ENCODE measurements at regions not wholly inside any gene's neighbourhood (a gene's known extent, or its start where the extent isn't known, plus 50 kb on each side); places are given as distances from the start of the nearest gene placed in this dataset.

- no peak overlapping the region for H4K8ac ChIP-seq (ENCODE audit: low read depth in 2 of 2, low read length in 2 of 2)
- no peak overlapping the region for H3K4me2 ChIP-seq (ENCODE audit: low read depth, low read length)
- H3K36me3 ChIP-seq (ENCODE audit: control insufficient read depth, insufficient read depth, low read length): no peaks in the 10 kb centered on the region
- CTCF ChIA-PET: no interaction called here
- H4K20me1 ChIP-seq (ENCODE audit: insufficient read depth, low read length): no peaks in the 10 kb centered on the region
- no peak overlapping the region for H3K4ac ChIP-seq (ENCODE audit: low read depth, low read length)
- no peaks in the 10 kb centered on the region for H3K4me1 ChIP-seq (ENCODE audit: control insufficient read depth, insufficient read depth, low read length)
- in situ Hi-C loops (cut with MboI; ENCODE audit: low sequenced_read_pairs) (no loop called here), dilution Hi-C loops (cut with HindIII; ENCODE audit: low sequenced_read_pairs, unreplicated experiment) (no loop called here), intact Hi-C loops (cut with micrococcal nuclease) (no loop called here)
- H3K9ac ChIP-seq (ENCODE audit: low read depth, low read length): no peak overlapping the region
- TF ChIP-seq SMC3 (IDR thresholded peaks at IDR 0.05; ENCODE audit: low read depth, low read length): no peak
- TF ChIP-seq CTCF (conservative IDR thresholded peaks at IDR 0.05; ENCODE audit: low read depth, low read length): no peak
- no peak for TF ChIP-seq FOS (IDR thresholded peaks at IDR 0.05; ENCODE audit: low read depth, low read length)
- no peak for TF ChIP-seq RAD21 (IDR thresholded peaks at IDR 0.05; ENCODE audit: low read length)
- TF ChIP-seq USF2 (IDR thresholded peaks at IDR 0.05; ENCODE audit: low read depth, low read length): no peak
- TF ChIP-seq NFE2L2 (IDR thresholded peaks at IDR 0.05; ENCODE audit: low read depth, low read length): no peak
- TF ChIP-seq RFX5 (IDR thresholded peaks at IDR 0.05; ENCODE audit: low read depth, low read length): no peak
- TF ChIP-seq MAZ (IDR thresholded peaks at IDR 0.05; ENCODE audit: borderline replicate concordance, low read depth, low read length): no peak
- TF ChIP-seq MAFK (IDR thresholded peaks at IDR 0.05; ENCODE audit: low read depth, low read length): no peak
- no peak for TF ChIP-seq POLR2A (IDR thresholded peaks at IDR 0.05; ENCODE audit: low read depth, low read length)
- no peak for TF ChIP-seq RCOR1 (IDR thresholded peaks at IDR 0.05; ENCODE audit: insufficient replicate concordance, low read length)
- TF ChIP-seq BHLHE40 (IDR thresholded peaks at IDR 0.05; ENCODE audit: low read depth, low read length): no peak
- no peak for ATAC-seq (ENCODE audit: low read depth)
- H2BK120ac ChIP-seq (ENCODE audit: low read depth, low read length): no peak overlapping the region
- POLR2A ChIA-PET (ENCODE audit: unreplicated experiment): no interaction called here
- no peak overlapping the region for H2AK9ac ChIP-seq (replicated peaks; ENCODE audit: low read depth, low read length, poor library complexity)
- no peak overlapping the region for H4K5ac ChIP-seq (ENCODE audit: low read depth, low read length)
- H3K18ac ChIP-seq (ENCODE audit: low read depth, low read length): no peak overlapping the region
- peaks cover 11% of the 10 kb centered on the region for H3K9me3 ChIP-seq (ENCODE audit: control insufficient read depth, insufficient read depth, low read length)
- no peak overlapping the region for H3K4me3 ChIP-seq (ENCODE audit: insufficient read depth, low read depth, low read length)
- H4K91ac ChIP-seq (ENCODE audit: insufficient read depth, low read depth, low read length): no peak overlapping the region
- DNase-seq: no peak
- no peak overlapping the region for H2AFZ ChIP-seq (replicated peaks; ENCODE audit: low read length, poor library complexity)
- H2AK5ac ChIP-seq (ENCODE audit: low read depth, low read length): no peak overlapping the region
- H2BK5ac ChIP-seq (ENCODE audit: low read depth, low read length, poor library complexity, severe bottlenecking): no peak overlapping the region
- H3K56ac ChIP-seq (ENCODE audit: extremely low read depth, insufficient read depth, low read length): no peak overlapping the region
- no peaks in the 10 kb centered on the region for H3K27me3 ChIP-seq (ENCODE audit: control insufficient read depth, insufficient read depth, low read length)
- no peak overlapping the region for H3K23ac ChIP-seq (ENCODE audit: low read depth, low read length)
- WGBS, 2 experiments (ENCODE audit: extremely low coverage in 2 of 2, insufficient read length in 1 of 2): 33% methylated on average over 1 of the region's 2 CpGs; no CpG with 5 or more reads in 1 of the 2 experiments
- no peak overlapping the region for H3K14ac ChIP-seq (replicated peaks; ENCODE audit: low read depth, low read length)
- no TSS peak for BruUV-seq (replicated peaks)
- H3K9me1 ChIP-seq (ENCODE audit: insufficient read depth, low read length): no peaks in the 10 kb centered on the region
- no peaks in the 10 kb centered on the region for H3K79me1 ChIP-seq (ENCODE audit: low read depth in 1 of 2, low read length in 2 of 2)
- no peak overlapping the region for H3K27ac ChIP-seq (ENCODE audit: insufficient read depth, low read length)
- no peak overlapping the region for H2BK15ac ChIP-seq (ENCODE audit: low read depth, low read length)
- no peak overlapping the region for H2BK20ac ChIP-seq (ENCODE audit: low read depth, low read length)
These were observed 715.5 kb downstream of the SORCS3 start for GRCh38 chr10:105356626-105357025.
